AG04449 (cell line): ENCODE measurements at regions not wholly inside any gene's neighbourhood (a gene's known extent, or its start where the extent isn't known, plus 50 kb on each side); places are given as distances from the start of the nearest gene placed in this dataset.

ENCODE experiments used
- CTCF ChIA-PET: fragments of 350-600 bp; formaldehyde crosslinking; extraction: SDS; loops from one replicate; lab custom pipeline; 2021; ENCODE audit warnings: antibody characterized with exemption; lab: Yijun Ruan, JAX
- POLR2A ChIA-PET: fragments of 400-600, 350-600 bp; formaldehyde crosslinking; extraction: SDS; loops from one replicate; lab custom pipeline; 2020; ENCODE audit warnings: antibody characterized with exemption, inconsistent platforms; lab: Yijun Ruan, JAX
- DNase-seq: peaks from one replicate; pipeline ENCODE4 v3.0.0-alpha.2; 2010; ENCODE audit warnings: low read depth, low spot score
- H3K4me3 ChIP-seq: 2 replicates; pipeline ENCODE4 v1.5.1; 2011; ENCODE audit warnings: low read depth, mild to moderate bottlenecking, control low read depth, low read length
- TF ChIP-seq, protein P1 (sequence below): IDR thresholded peaks from one replicate; pipeline ENCODE4 v1.5.1; 2011; ENCODE audit warnings: mild to moderate bottlenecking, moderate library complexity, low read length, control low read depth, inconsistent platforms; ENCODE audit not compliant: insufficient read depth; ENCODE audit errors: missing control alignments

DNA sequence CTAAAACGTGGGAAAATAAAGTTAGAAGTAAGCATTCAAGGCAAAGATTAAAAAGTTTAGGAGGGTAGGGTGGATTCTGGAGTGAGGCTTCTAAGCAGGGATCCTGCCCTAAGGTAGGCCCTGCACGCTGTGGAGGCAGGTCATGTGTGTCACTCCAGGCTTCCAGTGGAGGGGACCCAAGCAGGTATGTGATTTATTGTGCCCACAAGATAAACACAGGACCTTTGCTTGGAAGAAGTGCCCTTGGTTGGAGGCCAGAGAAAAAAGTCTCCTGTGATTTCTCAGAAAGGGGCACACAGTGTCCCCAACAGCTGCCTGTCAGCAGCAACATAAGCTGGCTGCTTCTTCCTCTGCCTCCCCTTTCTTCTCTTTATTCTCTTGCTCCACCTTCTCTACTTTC lies 110.8 kb downstream of the FOXD2 start:
- no peak overlapping the region for H3K4me3 ChIP-seq
- CTCF ChIA-PET = interaction anchor here (1.1 kb wide), 1 partner anchor 19 kb away, joined by 3 read pairs; no protein-coding TSS in a partner anchor
- TF ChIP-seq, protein P1, sequence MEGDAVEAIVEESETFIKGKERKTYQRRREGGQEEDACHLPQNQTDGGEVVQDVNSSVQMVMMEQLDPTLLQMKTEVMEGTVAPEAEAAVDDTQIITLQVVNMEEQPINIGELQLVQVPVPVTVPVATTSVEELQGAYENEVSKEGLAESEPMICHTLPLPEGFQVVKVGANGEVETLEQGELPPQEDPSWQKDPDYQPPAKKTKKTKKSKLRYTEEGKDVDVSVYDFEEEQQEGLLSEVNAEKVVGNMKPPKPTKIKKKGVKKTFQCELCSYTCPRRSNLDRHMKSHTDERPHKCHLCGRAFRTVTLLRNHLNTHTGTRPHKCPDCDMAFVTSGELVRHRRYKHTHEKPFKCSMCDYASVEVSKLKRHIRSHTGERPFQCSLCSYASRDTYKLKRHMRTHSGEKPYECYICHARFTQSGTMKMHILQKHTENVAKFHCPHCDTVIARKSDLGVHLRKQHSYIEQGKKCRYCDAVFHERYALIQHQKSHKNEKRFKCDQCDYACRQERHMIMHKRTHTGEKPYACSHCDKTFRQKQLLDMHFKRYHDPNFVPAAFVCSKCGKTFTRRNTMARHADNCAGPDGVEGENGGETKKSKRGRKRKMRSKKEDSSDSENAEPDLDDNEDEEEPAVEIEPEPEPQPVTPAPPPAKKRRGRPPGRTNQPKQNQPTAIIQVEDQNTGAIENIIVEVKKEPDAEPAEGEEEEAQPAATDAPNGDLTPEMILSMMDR = no peak
- POLR2A ChIA-PET = interaction anchor here (1.2 kb wide), 1 partner anchor 12 kb away, joined by 3 read pairs; no protein-coding TSS in a partner anchor
- DNase-seq = no peak

DNA sequence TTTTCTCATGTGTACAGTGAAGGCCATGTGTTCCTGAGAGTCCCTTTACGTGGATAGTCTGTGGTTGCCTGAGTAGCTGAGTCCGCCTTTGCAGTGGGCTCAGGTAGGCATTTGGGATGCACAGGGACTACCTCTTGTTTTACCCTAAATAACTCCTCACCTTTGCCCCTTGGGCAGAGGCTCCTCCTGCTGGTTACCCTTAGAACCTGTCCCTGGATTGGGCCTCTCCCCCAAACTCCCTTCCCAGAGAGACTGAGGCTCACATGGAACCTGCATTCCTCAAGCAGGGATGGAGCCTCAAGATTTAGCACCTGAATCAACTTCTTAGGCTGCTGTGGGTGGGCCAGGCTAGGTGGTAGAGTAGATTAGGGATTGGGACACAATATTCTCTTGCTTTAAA lies 111.7 kb downstream of the FOXD2 start:
- TF ChIP-seq, protein P1 = no peak
- CTCF ChIA-PET = no interaction called here
- DNase-seq = no peak
- POLR2A ChIA-PET = no interaction called here
- no peak overlapping the region for H3K4me3 ChIP-seq

- no peak for DNase-seq
- TF ChIP-seq, protein P1 = no peak
- ChIA-PET POLR2A (no interaction called here), CTCF (no interaction called here)
- no peak overlapping the region for H3K4me3 ChIP-seq
Observed at GRCh38 chr1:47550929-47551328, 113.1 kb downstream of the FOXD2 start.

DNA sequence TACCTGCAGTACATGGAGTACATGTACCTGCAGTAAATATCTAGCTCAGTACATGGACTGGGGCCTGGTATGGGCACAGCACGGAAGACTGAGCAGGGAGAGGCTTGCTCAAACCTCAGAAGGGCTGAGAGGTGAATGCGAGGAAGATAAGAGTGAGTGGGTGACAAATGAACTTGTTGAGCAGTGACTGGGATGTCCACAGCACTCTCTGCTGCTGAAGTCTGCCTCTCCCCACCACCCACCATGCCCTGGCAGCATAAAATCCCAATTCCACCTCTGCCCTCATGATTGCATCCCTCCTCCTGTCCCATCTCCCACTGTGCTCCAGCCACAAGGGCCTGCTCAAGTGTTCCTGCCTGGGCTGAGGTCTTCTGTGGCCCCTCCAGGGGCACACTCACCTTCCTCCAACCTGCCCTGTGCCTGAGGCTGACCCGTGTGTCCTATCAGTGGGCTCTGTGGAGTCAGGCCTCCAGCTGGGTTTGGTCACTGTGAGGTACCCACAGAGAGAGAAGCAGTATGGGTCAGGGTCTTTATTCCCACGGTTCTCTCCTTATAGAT lies 114.2 kb downstream of the FOXD2 start:
- no peak overlapping the region for H3K4me3 ChIP-seq
- ChIA-PET CTCF (no interaction called here), POLR2A (no interaction called here)
- TF ChIP-seq, protein P1 = no peak
- DNase-seq = no peak

- no peak for DNase-seq
- CTCF ChIA-PET = no interaction called here
- no peak overlapping the region for H3K4me3 ChIP-seq
- POLR2A ChIA-PET = no interaction called here
- TF ChIP-seq, protein P1 = no peak
Observed at GRCh38 chr1:47554082-47554481, 116.2 kb downstream of the FOXD2 start.

- no peak overlapping the region for H3K4me3 ChIP-seq
- POLR2A ChIA-PET = no interaction called here
- CTCF ChIA-PET = no interaction called here
- TF ChIP-seq, protein P1 = no peak
- peak; percentile 19 for DNase-seq
Observed at GRCh38 chr1:47554901-47555300, 117.1 kb downstream of the FOXD2 start.
